ENCODE measurements at regions not wholly inside any gene's neighbourhood (a gene's known extent, or its start where the extent isn't known, plus 50 kb on each side); places are given as distances from the start of the nearest gene placed in this dataset.

GRCh38 chr6:12516070-12516469 lies 200.5 kb upstream of the PHACTR1 start:
- no peak overlapping the region for H3K14ac ChIP-seq (ENCODE audit: insufficient read length)
- H2BK12ac ChIP-seq (ENCODE audit: low read depth, low read length), result no peak overlapping the region
- H4K20me1 ChIP-seq (replicated peaks in 1 of 2; ENCODE audit: control insufficient read depth in 1 of 2, insufficient read depth in 2 of 2, low read length in 2 of 2), result no peaks in the 10 kb centered on the region
- no peaks in the 10 kb centered on the region for H3K79me1 ChIP-seq (ENCODE audit: low read depth, low read length)
- no peak overlapping the region for H3K9ac ChIP-seq (replicated peaks in 1 of 4; ENCODE audit: extremely low read depth in 1 of 4, low read depth in 3 of 4, low read length in 3 of 4)
- H3K56ac ChIP-seq (replicated peaks; ENCODE audit: insufficient read length, low read depth, low read length), result no peak overlapping the region
- H3K36me3 ChIP-seq (ENCODE audit: control insufficient read depth in 2 of 4, insufficient read depth in 4 of 4, low read length in 3 of 4), result no peaks in the 10 kb centered on the region
- POLR2A ChIA-PET (ENCODE audit: partially characterized antibody), result no interaction called here
- no peak for TF ChIP-seq JUND (IDR thresholded peaks at IDR 0.05; ENCODE audit: low read length)
- no peak for TF ChIP-seq BCL11A (IDR thresholded peaks at IDR 0.05; ENCODE audit: low read depth in 2 of 2, low read length in 2 of 2)
- TF ChIP-seq CEBPB (IDR thresholded peaks at IDR 0.05; ENCODE audit: low read depth, low read length), result no peak
- H4K5ac ChIP-seq (ENCODE audit: insufficient read length, low read depth, low read length), result no peak overlapping the region
- no peaks in the 10 kb centered on the region for H3K4me1 ChIP-seq (replicated peaks in 1 of 4; ENCODE audit: control insufficient read depth in 3 of 4, insufficient read depth in 4 of 4, low read length in 3 of 4)
- no peak overlapping the region for H3K18ac ChIP-seq (ENCODE audit: extremely low read depth, low read length)
- WGBS, 2 experiments (ENCODE audit: extremely low coverage in 1 of 2, insufficient coverage in 1 of 2, insufficient read length in 1 of 2, insufficient replicate concordance in 2 of 2, low coverage in 1 of 2, low lambda C conversion rate in 2 of 2, missing lambda C conversion rate in 1 of 2), result 100% methylated on average over 1 of the region's 1 CpG; no CpG with 5 or more reads in 1 of the 2 experiments
- H2AK5ac ChIP-seq (ENCODE audit: low read depth, low read length), result no peak overlapping the region
- no peak overlapping the region for H3K4me2 ChIP-seq (ENCODE audit: insufficient read depth in 1 of 2, low read depth in 2 of 2, low read length in 2 of 2)
- DNase-seq (ENCODE audit: low read depth in 1 of 2, low spot score in 2 of 2) (no peak), FAIRE-seq (no peak)
- H3K9me3 ChIP-seq (ENCODE audit: insufficient read depth in 2 of 2, low read depth in 1 of 2, low read length in 1 of 2), result no peaks in the 10 kb centered on the region
- H2BK120ac ChIP-seq (replicated peaks; ENCODE audit: low read depth, low read length), result no peak overlapping the region
- H2BK20ac ChIP-seq (ENCODE audit: low read length), result no peak overlapping the region
- no peak overlapping the region for H4K91ac ChIP-seq (replicated peaks; ENCODE audit: insufficient read length, low read length)
- no peak overlapping the region for H3K27ac ChIP-seq (ENCODE audit: low read depth, low read length)
- H3K23me2 ChIP-seq (ENCODE audit: low read depth, low read length), result no peaks in the 10 kb centered on the region
- CTCF ChIA-PET (ENCODE audit: partially characterized antibody), result interaction anchor here (0.7 to 1.1 kb wide), 3 partner anchors 13 to 1048 kb away, joined by 3 read pairs; no protein-coding TSS in a partner anchor
- H2BK5ac ChIP-seq (ENCODE audit: low read depth, low read length), result no peak overlapping the region
- H3K4ac ChIP-seq (replicated peaks; ENCODE audit: insufficient read length, low read depth, low read length), result no peak overlapping the region
- 0 out of 2 replicates have a peak overlapping the region, but pooled peaks have one; percentile 46 for H2AFZ ChIP-seq (ENCODE audit: low read length)
- H4K8ac ChIP-seq (ENCODE audit: extremely low read depth, insufficient read depth, low read length), result no peak overlapping the region
- H3K23ac ChIP-seq (ENCODE audit: insufficient read length), result no peak overlapping the region
- no peaks in the 10 kb centered on the region for H3K27me3 ChIP-seq (replicated peaks in 1 of 4; ENCODE audit: control insufficient read depth in 3 of 4, extremely low read depth in 1 of 4, insufficient read depth in 3 of 4, low read length in 3 of 4)
- no peak overlapping the region for H3K4me3 ChIP-seq (ENCODE audit: extremely low read depth in 1 of 4, insufficient read depth in 2 of 4, low read depth in 3 of 4, low read length in 4 of 4)
- H3K79me2 ChIP-seq (ENCODE audit: control insufficient read depth in 1 of 2, insufficient read depth in 2 of 2, low read length in 2 of 2), result no peaks in the 10 kb centered on the region
- no peak overlapping the region for H2BK15ac ChIP-seq (ENCODE audit: low read length)

All from H1 (cell line).